Gastrocnemius medialis (tissue), 4 donors: ENCODE measurements at regions not wholly inside any gene's neighbourhood (a gene's known extent, or its start where the extent isn't known, plus 50 kb on each side); places are given as distances from the start of the nearest gene placed in this dataset.

ENCODE experiments used
- ATAC-seq, 2 donors: fragments of 150-250 bp; one replicate each; pipeline ENCODE4 v1.9.1; 2016
- DNase-seq, 2 donors: peaks; one replicate each; pipeline ENCODE4 v3.0.0-alpha.2; 2019
- H3K27ac ChIP-seq, 4 donors: fragments of 200-600 bp; sonication (generic); 1 replicate in 1 of 4; 2 replicates in 3 of 4; pipeline ENCODE4 v1.5.1; 2016 to 2018; ENCODE audit warnings: mild to moderate bottlenecking in 2 of 4, moderate library complexity in 1 of 4
- H3K27me3 ChIP-seq, 3 donors: fragments of 200-600 bp; sonication (generic) in 2 of 3; 1 replicate in 1 of 3; 2 replicates in 2 of 3; pipeline versions ENCODE4 v1.5.1 to v1.6.0; 2016 to 2019; ENCODE audit warnings: mild to moderate bottlenecking in 1 of 3, moderate library complexity in 1 of 3
- H3K36me3 ChIP-seq, 2 donors: fragments of 200-600 bp; sonication (generic) in 1 of 2; one replicate each; pipeline ENCODE4 v1.5.1; 2017 to 2018
- H3K4me1 ChIP-seq, 2 donors: fragments of 200-600 bp; sonication (generic) in 1 of 2; one replicate each; pipeline ENCODE4 v1.5.1; 2016 to 2017; ENCODE audit warnings: mild to moderate bottlenecking in 2 of 2
- H3K4me3 ChIP-seq, 4 donors: fragments of 200-600 bp; sonication (generic) in 3 of 4; 1 replicate in 1 of 4; 2 replicates in 3 of 4; pipeline ENCODE4 v1.5.1; 2016 to 2019; ENCODE audit warnings: mild to moderate bottlenecking in 2 of 4
- H3K9me3 ChIP-seq, 3 donors: fragments of 200-600 bp; sonication (generic) in 2 of 3; 1 replicate in 1 of 3; 2 replicates in 2 of 3; pipeline ENCODE4 v1.5.1; 2016 to 2019
- CTCF ChIP-seq, 5 experiments: fragments of 450-650 bp in 3 of 5; fragments of 200-600 bp in 2 of 5; sonication (generic) in 2 of 5; IDR thresholded peaks in 4 of 5; conservative IDR thresholded peaks in 1 of 5; 1 replicate in 4 of 5; 2 replicates in 1 of 5; pipeline ENCODE4 v1.5.1; 2016 to 2019; ENCODE audit warnings: antibody characterized with exemption in 5 of 5, mild to moderate bottlenecking in 3 of 5, moderate library complexity in 3 of 5
- POLR2A ChIP-seq, 2 donors: fragments of 450-650 bp; IDR thresholded peaks; one replicate each; pipeline ENCODE4 v1.6.1; 2017; ENCODE audit warnings: antibody characterized with exemption in 2 of 2, mild to moderate bottlenecking in 2 of 2, moderate library complexity in 2 of 2
- in situ Hi-C, 4 donors: fragments of 200-750 bp; cut with MboI; loops; one replicate each; pipeline versions ENCODE4 v1.15.0 to v1.8.0; 2017; ENCODE audit warnings: low sequenced_read_pairs in 4 of 4
- intact Hi-C: fragments of 100-400 bp; cut with DNase I; formaldehyde crosslinking; loops from one replicate; pipeline ENCODE4 v1.15.1; 2023; ENCODE audit warnings: low total_unique reads

GRCh38 chr3:182238126-182238525 lies 526.4 kb downstream of the SOX2 start:
- TF ChIP-seq POLR2A (IDR thresholded peaks at IDR 0.05): no peak
- TF ChIP-seq CTCF (IDR thresholded peaks at IDR 0.05 in 4 of 5, conservative IDR thresholded peaks at IDR 0.05 in 1 of 5): no peak
- ATAC-seq (no peak), DNase-seq (no peak)
- Histone ChIP-seq H3K4me3 (no peak overlapping the region), H3K36me3 (no peaks in the 10 kb centered on the region), H3K4me1 (no peaks in the 10 kb centered on the region), H3K9me3 (no peaks in the 10 kb centered on the region), H3K27ac (no peak overlapping the region), H3K27me3 (no peaks in the 10 kb centered on the region)
- intact Hi-C loops (no loop called here), in situ Hi-C loops (no loop called here)

- Histone ChIP-seq H3K4me1 (no peaks in the 10 kb centered on the region), H3K4me3 (no peak overlapping the region), H3K27ac (no peak overlapping the region), H3K9me3 (no peaks in the 10 kb centered on the region), H3K27me3 (no peaks in the 10 kb centered on the region), H3K36me3 (no peaks in the 10 kb centered on the region)
- intact Hi-C loops: no loop called here
- DNase-seq (no peak), ATAC-seq (no peak)
- in situ Hi-C loops: no loop called here
- TF ChIP-seq POLR2A (IDR thresholded peaks at IDR 0.05): no peak
- no peak for TF ChIP-seq CTCF (IDR thresholded peaks at IDR 0.05 in 4 of 5, conservative IDR thresholded peaks at IDR 0.05 in 1 of 5)
These were observed 527.6 kb downstream of the SOX2 start for GRCh38 chr3:182239316-182239715.

GRCh38 chr3:182240474-182240873 lies 528.7 kb downstream of the SOX2 start:
- no peaks in the 10 kb centered on the region for H3K36me3 ChIP-seq
- intact Hi-C loops: no loop called here
- no peaks in the 10 kb centered on the region for H3K27me3 ChIP-seq
- no peaks in the 10 kb centered on the region for H3K4me1 ChIP-seq
- TF ChIP-seq CTCF (IDR thresholded peaks at IDR 0.05 in 4 of 5, conservative IDR thresholded peaks at IDR 0.05 in 1 of 5) (no peak), POLR2A (IDR thresholded peaks at IDR 0.05) (no peak)
- no peaks in the 10 kb centered on the region for H3K9me3 ChIP-seq
- DNase-seq: no peak
- no peak for ATAC-seq
- no peak overlapping the region for H3K4me3 ChIP-seq
- no peak overlapping the region for H3K27ac ChIP-seq
- in situ Hi-C loops: no loop called here

GRCh38 chr3:182241196-182241765 lies 529.6 kb downstream of the SOX2 start:
- no peak overlapping the region for H3K4me3 ChIP-seq
- in situ Hi-C loops: no loop called here
- ATAC-seq: no peak
- peak overlapping the region; percentile 36 to 55 (median 45) for H3K27ac ChIP-seq
- intact Hi-C loops: no loop called here
- H3K9me3 ChIP-seq: no peaks in the 10 kb centered on the region
- TF ChIP-seq CTCF (IDR thresholded peaks at IDR 0.05 in 4 of 5, conservative IDR thresholded peaks at IDR 0.05 in 1 of 5) (no peak), POLR2A (IDR thresholded peaks at IDR 0.05) (no peak)
- no peak for DNase-seq
- no peaks in the 10 kb centered on the region for H3K27me3 ChIP-seq
- no peaks in the 10 kb centered on the region for H3K36me3 ChIP-seq
- no peaks in the 10 kb centered on the region for H3K4me1 ChIP-seq
